IPS-NIHi7 (cell line): ENCODE measurements at regions not wholly inside any gene's neighbourhood (a gene's known extent, or its start where the extent isn't known, plus 50 kb on each side); places are given as distances from the start of the nearest gene placed in this dataset.

Experiments used
- DNase-seq: peaks from one replicate; pipeline ENCODE4 v3.0.0; 2012; ENCODE audit warnings: mixed read lengths; ENCODE audit errors: extremely low spot score

- no peak for DNase-seq
These were observed 78.3 kb downstream of the RAMP3 start for GRCh38 chr7:45235905-45236304.

GRCh38 chr7:45236666-45237065 is 79.1 kb downstream of the RAMP3 start:
- DNase-seq: no peak

GRCh38 chr7:45237788-45238461 is 80.3 kb downstream of the RAMP3 start:
- no peak for DNase-seq

- no peak for DNase-seq
These were observed 81.2 kb downstream of the RAMP3 start for GRCh38 chr7:45238806-45239205.

- no peak for DNase-seq
These were observed 81.9 kb downstream of the RAMP3 start for GRCh38 chr7:45239486-45239885.

GRCh38 chr7:45240273-45240771 is 82.7 kb downstream of the RAMP3 start:
- DNase-seq: no peak

- no peak for DNase-seq
These were observed 83.3 kb downstream of the RAMP3 start for GRCh38 chr7:45240926-45241325.

- no peak for DNase-seq
These were observed 83.9 kb downstream of the RAMP3 start for GRCh38 chr7:45241339-45242109.

GRCh38 chr7:45242261-45242660 is 84.7 kb downstream of the RAMP3 start:
- no peak for DNase-seq

GRCh38 chr7:45242698-45243097 is 85.1 kb downstream of the RAMP3 start:
- no peak for DNase-seq

GRCh38 chr7:45244981-45245380 is 87.4 kb downstream of the RAMP3 start:
- no peak for DNase-seq

GRCh38 chr7:45246339-45246738 is 88.7 kb downstream of the RAMP3 start:
- DNase-seq: no peak

GRCh38 chr7:45252248-45252647 is 94.7 kb downstream of the RAMP3 start:
- DNase-seq: no peak

GRCh38 chr7:45252857-45253256 is 95.3 kb downstream of the RAMP3 start:
- DNase-seq: no peak

GRCh38 chr7:45253368-45253767 is 95.8 kb downstream of the RAMP3 start:
- no peak for DNase-seq

GRCh38 chr7:45255187-45255586 is 97.6 kb downstream of the RAMP3 start:
- DNase-seq: no peak

- DNase-seq: no peak
These were observed 98.7 kb downstream of the RAMP3 start for GRCh38 chr7:45256309-45256708.

GRCh38 chr7:45256775-45257174 is 99.2 kb downstream of the RAMP3 start:
- DNase-seq: no peak

GRCh38 chr7:45257284-45257683 is 99.7 kb downstream of the RAMP3 start:
- no peak for DNase-seq

- no peak for DNase-seq
These were observed 101.1 kb downstream of the RAMP3 start for GRCh38 chr7:45258533-45259226.

- no peak for DNase-seq
These were observed 101.6 kb downstream of the RAMP3 start for GRCh38 chr7:45259227-45259596.

- DNase-seq: peak; percentile 92
These were observed 102.5 kb downstream of the RAMP3 start for GRCh38 chr7:45259966-45260646.
